Smooth muscle cell (in vitro differentiated cells): ENCODE measurements at regions not wholly inside any gene's neighbourhood (a gene's known extent, or its start where the extent isn't known, plus 50 kb on each side); places are given as distances from the start of the nearest gene placed in this dataset.

Experiments used
- DNase-seq: peaks from one replicate; lab custom pipeline; 2025; ENCODE audit not compliant: unreplicated experiment; lab: John Stamatoyannopoulos, UW
- H2AFZ ChIP-seq: fragments of 200-600 bp; sonication (generic); 2 replicates; pipeline ENCODE4 v1.6.0; 2016; ENCODE audit warnings: antibody characterized with exemption, low read depth, mild to moderate bottlenecking
- H3F3A ChIP-seq: fragments of 200-600 bp; sonication (generic); 2 replicates; pipeline ENCODE4 v1.6.0; 2017; ENCODE audit warnings: antibody characterized with exemption, low read depth
- H3K27ac ChIP-seq: fragments of 200-600 bp; sonication (generic); 2 replicates; pipeline ENCODE4 v1.5.1; 2016; ENCODE audit warnings: low read depth, mild to moderate bottlenecking
- H3K27me3 ChIP-seq: fragments of 200-600 bp; sonication (generic); 2 replicates; pipeline ENCODE4 v1.6.1; 2016; ENCODE audit warnings: low read depth, mild to moderate bottlenecking
- H3K36me3 ChIP-seq: fragments of 200-600 bp; sonication (generic); 2 replicates; pipeline ENCODE4 v1.5.1; 2016; ENCODE audit warnings: low read depth
- H3K4me1 ChIP-seq: fragments of 200-600 bp; sonication (generic); 2 replicates; pipeline ENCODE4 v1.5.1; 2016; ENCODE audit warnings: low read depth
- H3K4me2 ChIP-seq: fragments of 200-600 bp; sonication (generic); 2 replicates; pipeline ENCODE4 v1.6.0; 2016; ENCODE audit warnings: mild to moderate bottlenecking
- H3K4me3 ChIP-seq: fragments of 200-600 bp; sonication (generic); 2 replicates; pipeline ENCODE4 v1.5.1; 2016; ENCODE audit warnings: mild to moderate bottlenecking
- H3K79me2 ChIP-seq: fragments of 200-600 bp; sonication (generic); 2 replicates; pipeline ENCODE4 v1.6.0; 2016; ENCODE audit warnings: low read depth, mild to moderate bottlenecking
- H3K9ac ChIP-seq: fragments of 200-600 bp; sonication (generic); 2 replicates; pipeline ENCODE4 v1.6.0; 2016; ENCODE audit warnings: low read depth
- H3K9me3 ChIP-seq: fragments of 200-600 bp; sonication (generic); replicated peaks from 2 replicates; pipeline ENCODE4 v1.5.1; 2016; ENCODE audit warnings: low read depth
- H4K20me1 ChIP-seq: fragments of 200-600 bp; sonication (generic); 2 replicates; pipeline ENCODE4 v1.6.0; 2016; ENCODE audit warnings: low read depth
- WGBS: methylation state at CpG from one replicate; pipeline ENCODE4 v1.1.7; 2016; ENCODE audit warnings: low lambda C conversion rate; 5-methylcytosine and 5-hydroxymethylcytosine counted together
- TF ChIP-seq, protein P1 (sequence below): fragments of 200-600 bp; sonication (generic); IDR thresholded peaks from 2 replicates; pipeline ENCODE4 v1.5.1; 2017; ENCODE audit warnings: borderline replicate concordance, mild to moderate bottlenecking, antibody characterized with exemption; ENCODE audit not compliant: insufficient read depth, poor library complexity, severe bottlenecking

DNA sequence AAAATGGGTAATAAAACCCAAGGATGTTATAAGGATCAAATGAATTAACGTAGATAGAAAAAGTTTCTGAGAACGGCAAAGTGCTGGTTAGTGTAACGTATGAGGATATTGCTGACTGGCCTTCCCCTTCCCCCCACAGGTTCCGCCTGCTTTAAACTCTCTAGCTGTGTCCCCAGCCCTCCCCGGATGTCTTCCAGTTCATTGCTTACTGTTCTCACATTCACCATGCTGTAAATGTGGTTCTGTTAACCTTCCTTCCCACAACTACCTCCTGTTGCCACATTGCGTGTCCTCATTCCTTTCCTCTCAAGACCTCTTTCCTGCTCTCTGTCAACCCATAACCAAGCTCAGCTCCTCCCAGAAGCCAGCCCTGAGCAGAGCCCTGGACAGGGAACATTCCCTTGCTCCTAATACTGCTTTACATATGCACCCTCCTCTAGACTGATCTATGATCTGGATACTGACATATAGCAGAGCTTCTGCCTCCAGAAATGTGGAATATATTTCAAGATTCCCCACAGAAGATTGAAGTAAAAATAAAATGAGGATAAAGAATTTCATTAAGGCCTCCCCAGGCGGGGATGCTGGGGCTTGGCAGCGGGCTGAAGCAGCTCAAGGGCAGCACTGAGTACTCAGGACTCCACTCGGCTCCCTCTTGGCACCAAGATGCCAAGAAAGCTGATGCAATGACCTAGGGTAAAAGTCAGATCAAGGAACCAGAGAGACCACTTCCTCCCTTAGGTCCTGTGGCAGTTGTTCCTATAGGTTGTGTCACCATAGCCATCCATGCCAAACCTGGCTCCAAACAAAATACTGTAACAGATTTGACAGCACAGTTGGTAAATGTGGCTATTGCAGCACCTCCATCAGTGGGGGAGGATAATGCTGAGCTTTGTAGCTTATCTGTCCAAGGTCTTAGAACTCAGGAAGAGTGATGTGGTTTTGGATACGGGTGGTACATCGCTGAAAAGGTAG, 136.4 kb upstream of the PIK3C3 start:
- peaks cover 8% of the 10 kb centered on the region for H3K27me3 ChIP-seq
- DNase-seq, result no peak
- H3F3A ChIP-seq, result no peaks in the 10 kb centered on the region
- H3K9me3 ChIP-seq, result no peaks in the 10 kb centered on the region
- H2AFZ ChIP-seq, result no peak overlapping the region
- H3K4me1 ChIP-seq, result no peaks in the 10 kb centered on the region
- TF ChIP-seq, protein P1, sequence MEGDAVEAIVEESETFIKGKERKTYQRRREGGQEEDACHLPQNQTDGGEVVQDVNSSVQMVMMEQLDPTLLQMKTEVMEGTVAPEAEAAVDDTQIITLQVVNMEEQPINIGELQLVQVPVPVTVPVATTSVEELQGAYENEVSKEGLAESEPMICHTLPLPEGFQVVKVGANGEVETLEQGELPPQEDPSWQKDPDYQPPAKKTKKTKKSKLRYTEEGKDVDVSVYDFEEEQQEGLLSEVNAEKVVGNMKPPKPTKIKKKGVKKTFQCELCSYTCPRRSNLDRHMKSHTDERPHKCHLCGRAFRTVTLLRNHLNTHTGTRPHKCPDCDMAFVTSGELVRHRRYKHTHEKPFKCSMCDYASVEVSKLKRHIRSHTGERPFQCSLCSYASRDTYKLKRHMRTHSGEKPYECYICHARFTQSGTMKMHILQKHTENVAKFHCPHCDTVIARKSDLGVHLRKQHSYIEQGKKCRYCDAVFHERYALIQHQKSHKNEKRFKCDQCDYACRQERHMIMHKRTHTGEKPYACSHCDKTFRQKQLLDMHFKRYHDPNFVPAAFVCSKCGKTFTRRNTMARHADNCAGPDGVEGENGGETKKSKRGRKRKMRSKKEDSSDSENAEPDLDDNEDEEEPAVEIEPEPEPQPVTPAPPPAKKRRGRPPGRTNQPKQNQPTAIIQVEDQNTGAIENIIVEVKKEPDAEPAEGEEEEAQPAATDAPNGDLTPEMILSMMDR, result no peak
- H3K4me3 ChIP-seq, result no peak overlapping the region
- WGBS, result 88% methylated on average over 11 of the region's 11 CpGs
- H4K20me1 ChIP-seq, result no peaks in the 10 kb centered on the region
- no peak overlapping the region for H3K9ac ChIP-seq
- no peak overlapping the region for H3K27ac ChIP-seq
- H3K36me3 ChIP-seq, result no peaks in the 10 kb centered on the region
- no peak overlapping the region for H3K4me2 ChIP-seq
- no peaks in the 10 kb centered on the region for H3K79me2 ChIP-seq

DNA sequence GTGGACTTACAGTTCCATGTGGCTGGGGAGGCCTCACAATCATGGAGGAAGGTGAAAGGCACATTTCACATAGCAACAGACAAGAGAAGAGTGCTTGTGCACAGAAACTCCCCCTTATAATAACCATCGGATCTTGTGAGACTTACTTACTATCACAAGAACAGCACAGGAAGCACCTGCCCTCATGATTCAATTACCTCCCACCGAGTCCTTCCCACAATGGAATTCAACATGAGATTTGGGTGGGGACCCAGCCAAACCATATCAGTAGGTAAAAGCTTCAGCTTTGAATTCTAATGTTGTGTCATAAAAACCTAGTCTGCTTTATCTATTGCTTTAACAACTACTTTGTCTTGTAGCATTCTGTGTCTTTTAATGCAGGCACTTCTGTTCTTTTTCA, 140.4 kb upstream of the PIK3C3 start:
- Histone ChIP-seq H3K4me3 (no peak overlapping the region), H3K9ac (no peak overlapping the region), H3F3A (no peaks in the 10 kb centered on the region), H3K27me3 (no peaks in the 10 kb centered on the region), H4K20me1 (no peaks in the 10 kb centered on the region), H3K4me2 (no peak overlapping the region), H3K9me3 (no peaks in the 10 kb centered on the region), H3K79me2 (no peaks in the 10 kb centered on the region), H3K27ac (no peak overlapping the region), H2AFZ (no peak overlapping the region), H3K4me1 (no peaks in the 10 kb centered on the region), H3K36me3 (no peaks in the 10 kb centered on the region)
- 91% methylated on average over 2 of the region's 2 CpGs for WGBS
- no peak for DNase-seq
- TF ChIP-seq, protein P1, result no peak

DNA sequence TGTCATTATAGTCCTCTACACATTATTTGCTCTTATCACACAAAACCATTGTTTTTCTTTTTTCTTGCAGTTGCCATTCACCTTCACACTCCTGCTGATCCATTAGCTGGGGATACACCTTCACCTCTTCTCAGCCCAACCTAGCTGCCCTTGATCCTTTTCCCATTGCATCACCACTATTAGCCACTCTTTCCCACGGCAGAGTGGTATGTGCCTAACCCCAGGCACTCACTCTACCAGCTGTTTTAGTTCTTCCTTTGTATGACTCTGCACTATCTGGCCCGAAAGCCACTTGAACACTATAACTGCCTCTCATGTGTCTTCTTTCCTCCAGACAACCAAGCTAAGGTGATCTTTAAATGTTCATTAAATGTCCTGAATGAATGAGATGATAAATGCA, 145.4 kb upstream of the PIK3C3 start:
- DNase-seq, result no peak
- Histone ChIP-seq H3K4me3 (no peak overlapping the region), H3K36me3 (no peaks in the 10 kb centered on the region), H3K4me2 (no peak overlapping the region), H4K20me1 (no peaks in the 10 kb centered on the region), H2AFZ (no peak overlapping the region), H3K9ac (no peak overlapping the region), H3F3A (no peaks in the 10 kb centered on the region), H3K79me2 (no peaks in the 10 kb centered on the region), H3K4me1 (no peaks in the 10 kb centered on the region), H3K9me3 (no peaks in the 10 kb centered on the region), H3K27ac (no peak overlapping the region), H3K27me3 (no peaks in the 10 kb centered on the region)
- TF ChIP-seq, protein P1, result no peak
- WGBS, result 46% methylated on average over 2 of the region's 2 CpGs
